Neural progenitor cell (in vitro differentiated cells): ENCODE measurements at regions not wholly inside any gene's neighbourhood (a gene's known extent, or its start where the extent isn't known, plus 50 kb on each side); places are given as distances from the start of the nearest gene placed in this dataset.

Experiments
- DNase-seq: peaks from one replicate; pipeline ENCODE4 v3.0.0-alpha.2; 2016; ENCODE audit warnings: low spot score
- H2AFZ ChIP-seq: fragments of 200-600 bp; sonication (generic); replicated peaks from 2 replicates; pipeline ENCODE4 v1.6.1; 2016; ENCODE audit warnings: antibody characterized with exemption
- H3F3A ChIP-seq: fragments of 200-600 bp; sonication (generic); 2 replicates; pipeline ENCODE4 v1.6.1; 2016; ENCODE audit warnings: antibody characterized with exemption, low read depth
- H3K27ac ChIP-seq: fragments of 200-600 bp; sonication (generic); 2 replicates; pipeline ENCODE4 v1.5.1; 2016; ENCODE audit warnings: mild to moderate bottlenecking
- H3K27me3 ChIP-seq: fragments of 200-600 bp; sonication (generic); 2 replicates; pipeline ENCODE4 v1.6.1; 2016; ENCODE audit warnings: mild to moderate bottlenecking, moderate library complexity
- H3K36me3 ChIP-seq: fragments of 200-600 bp; sonication (generic); 2 replicates; pipeline ENCODE4 v1.5.1; 2016
- H3K4me1 ChIP-seq: fragments of 200-600 bp; sonication (generic); 2 replicates; pipeline ENCODE4 v1.6.1; 2016; ENCODE audit warnings: mixed run types
- H3K4me2 ChIP-seq: fragments of 200-600 bp; sonication (generic); 2 replicates; pipeline ENCODE4 v1.6.1; 2016
- H3K4me3 ChIP-seq: fragments of 200-600 bp; sonication (generic); 2 replicates; pipeline ENCODE4 v1.5.1; 2016
- H3K79me2 ChIP-seq: fragments of 200-600 bp; sonication (generic); 2 replicates; pipeline ENCODE4 v1.6.1; 2016; ENCODE audit warnings: low read depth
- H3K9ac ChIP-seq: fragments of 200-600 bp; sonication (generic); 2 replicates; pipeline ENCODE4 v1.6.1; 2016
- H3K9me3 ChIP-seq: fragments of 200-600 bp; sonication (generic); 2 replicates; pipeline ENCODE4 v1.5.1; 2016; ENCODE audit warnings: low read depth
- H4K20me1 ChIP-seq: fragments of 200-600 bp; sonication (generic); 2 replicates; pipeline ENCODE4 v1.6.1; 2016; ENCODE audit warnings: low read depth
- H3K27ac Mint-ChIP-seq: 3 replicates; pipeline ENCODE4 v1.8.0; 2021; ENCODE audit warnings: mixed read lengths
- H3K27me3 Mint-ChIP-seq: 2 replicates; pipeline ENCODE4 v1.8.0; 2022; ENCODE audit warnings: low read depth, mild to moderate bottlenecking, inconsistent platforms, moderate library complexity, mixed read lengths; ENCODE audit not compliant: insufficient read depth
- H3K36me3 Mint-ChIP-seq: 3 replicates; pipeline ENCODE4 v1.8.0; 2021; ENCODE audit warnings: mixed read lengths
- H3K4me1 Mint-ChIP-seq: 3 replicates; pipeline ENCODE4 v1.8.0; 2021; ENCODE audit warnings: mixed read lengths
- H3K4me3 Mint-ChIP-seq: 3 replicates; pipeline ENCODE4 v1.8.0; 2021; ENCODE audit warnings: mild to moderate bottlenecking, moderate library complexity, mixed read lengths
- H3K9me3 Mint-ChIP-seq: 3 replicates; pipeline ENCODE4 v1.8.0; 2020; ENCODE audit warnings: mixed read lengths
- EZH2 ChIP-seq: fragments of 200-600 bp; sonication (generic); IDR thresholded peaks from 2 replicates; pipeline ENCODE4 v1.6.1; 2017; ENCODE audit warnings: antibody characterized with exemption, mild to moderate bottlenecking, moderate library complexity
- EZH2phosphoT487 ChIP-seq: fragments of 200-600 bp; sonication (generic); IDR thresholded peaks from 2 replicates; pipeline ENCODE4 v1.6.1; 2017; ENCODE audit warnings: antibody characterized with exemption
- TF ChIP-seq, protein P1 (sequence below): fragments of 200-600 bp; sonication (generic); IDR thresholded peaks from 2 replicates; pipeline ENCODE4 v1.5.1; 2017; ENCODE audit warnings: antibody characterized with exemption, mild to moderate bottlenecking

DNA sequence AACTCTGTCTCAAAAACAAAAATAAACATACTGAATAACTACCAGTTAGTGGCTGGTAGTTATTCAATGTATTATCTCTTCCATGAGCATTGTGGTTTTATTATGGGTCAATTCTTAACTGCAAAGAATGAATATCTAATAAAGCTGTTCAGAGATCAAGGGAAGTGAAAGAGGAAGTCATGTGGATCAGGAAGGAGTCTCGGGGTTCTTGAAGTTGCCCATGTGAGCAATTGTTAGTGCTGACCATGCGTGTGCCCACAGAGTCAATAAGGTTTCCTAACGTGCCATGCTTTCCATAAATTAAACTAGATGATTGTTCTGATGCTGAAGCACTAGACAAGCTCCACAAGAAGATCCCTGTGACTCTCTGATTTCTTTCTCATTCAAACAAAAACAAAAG is 136.5 kb upstream of the CPSF6 start:
- Mint-ChIP-seq H3K4me1 (peaks cover 46% of the 10 kb centered on the region), H3K27me3 (peaks cover 7% of the 10 kb centered on the region), H3K36me3 (no peaks in the 10 kb centered on the region), H3K27ac (no peak overlapping the region), H3K4me3 (no peak overlapping the region), H3K9me3 (peaks cover 2% of the 10 kb centered on the region)
- Histone ChIP-seq H3K9ac (no peak overlapping the region), H3K36me3 (no peaks in the 10 kb centered on the region), H3F3A (peaks cover 11% of the 10 kb centered on the region), H3K4me3 (no peak overlapping the region), H4K20me1 (no peaks in the 10 kb centered on the region), H2AFZ (no peak overlapping the region), H3K27ac (no peak overlapping the region), H3K9me3 (no peaks in the 10 kb centered on the region), H3K79me2 (no peaks in the 10 kb centered on the region), H3K4me1 (peaks cover 26% of the 10 kb centered on the region), H3K4me2 (no peak overlapping the region), H3K27me3 (no peaks in the 10 kb centered on the region)
- no peak for DNase-seq
- TF ChIP-seq, protein P1, sequence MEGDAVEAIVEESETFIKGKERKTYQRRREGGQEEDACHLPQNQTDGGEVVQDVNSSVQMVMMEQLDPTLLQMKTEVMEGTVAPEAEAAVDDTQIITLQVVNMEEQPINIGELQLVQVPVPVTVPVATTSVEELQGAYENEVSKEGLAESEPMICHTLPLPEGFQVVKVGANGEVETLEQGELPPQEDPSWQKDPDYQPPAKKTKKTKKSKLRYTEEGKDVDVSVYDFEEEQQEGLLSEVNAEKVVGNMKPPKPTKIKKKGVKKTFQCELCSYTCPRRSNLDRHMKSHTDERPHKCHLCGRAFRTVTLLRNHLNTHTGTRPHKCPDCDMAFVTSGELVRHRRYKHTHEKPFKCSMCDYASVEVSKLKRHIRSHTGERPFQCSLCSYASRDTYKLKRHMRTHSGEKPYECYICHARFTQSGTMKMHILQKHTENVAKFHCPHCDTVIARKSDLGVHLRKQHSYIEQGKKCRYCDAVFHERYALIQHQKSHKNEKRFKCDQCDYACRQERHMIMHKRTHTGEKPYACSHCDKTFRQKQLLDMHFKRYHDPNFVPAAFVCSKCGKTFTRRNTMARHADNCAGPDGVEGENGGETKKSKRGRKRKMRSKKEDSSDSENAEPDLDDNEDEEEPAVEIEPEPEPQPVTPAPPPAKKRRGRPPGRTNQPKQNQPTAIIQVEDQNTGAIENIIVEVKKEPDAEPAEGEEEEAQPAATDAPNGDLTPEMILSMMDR: no peak
- TF ChIP-seq EZH2phosphoT487 (no peak), EZH2 (no peak)

DNA sequence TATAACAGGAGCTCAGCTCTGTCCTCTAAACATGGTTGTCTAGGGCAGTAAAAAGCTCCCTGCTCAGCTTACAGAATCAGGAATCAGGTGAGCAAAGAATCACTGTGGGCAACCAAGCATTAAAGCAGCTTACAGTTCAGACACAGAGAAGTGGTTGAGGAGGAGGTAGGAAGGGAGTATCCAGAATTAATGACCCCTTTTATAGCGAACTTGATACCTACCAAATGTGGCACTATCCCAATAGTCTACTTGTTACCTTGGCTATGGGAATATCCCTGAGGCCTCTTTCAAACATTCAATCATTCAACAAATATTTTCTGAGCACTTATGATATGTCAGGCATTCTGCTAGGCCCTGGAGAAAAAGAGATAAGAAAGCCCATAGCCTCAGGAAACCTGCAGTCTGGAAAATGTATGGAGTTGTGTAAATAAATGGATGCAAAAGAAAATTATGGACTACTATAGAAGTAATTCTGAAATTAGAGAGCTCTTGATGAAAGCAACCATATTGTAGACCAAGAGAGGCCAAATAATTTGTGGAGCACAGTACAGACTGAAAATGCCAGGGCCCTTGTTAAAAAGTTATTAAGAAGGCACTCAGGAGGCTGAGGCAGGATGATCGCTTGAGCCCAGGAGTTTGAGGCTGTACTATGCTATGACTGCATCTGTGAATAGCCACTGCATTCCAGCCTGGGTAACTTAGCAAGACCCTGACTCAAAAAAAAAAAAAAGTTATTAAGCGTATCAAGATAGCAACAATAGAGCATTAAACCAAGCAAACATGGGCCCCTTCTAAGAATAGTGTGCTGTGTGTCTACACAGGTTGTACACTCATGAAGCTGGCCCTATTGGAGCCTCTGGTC is 134.0 kb upstream of the CPSF6 start:
- no peaks in the 10 kb centered on the region for H3F3A ChIP-seq
- no peak overlapping the region for H3K4me3 ChIP-seq
- H3K27me3 Mint-ChIP-seq: peaks cover 5% of the 10 kb centered on the region
- no peaks in the 10 kb centered on the region for H3K9me3 ChIP-seq
- no peak overlapping the region for H3K27ac ChIP-seq
- no peak overlapping the region for H2AFZ ChIP-seq
- H3K79me2 ChIP-seq: no peaks in the 10 kb centered on the region
- peak overlapping the region; percentile 18 for H3K4me2 ChIP-seq
- H3K4me3 Mint-ChIP-seq: no peak overlapping the region
- peak; percentile 32 for DNase-seq
- peaks cover 17% of the 10 kb centered on the region for H3K4me1 ChIP-seq
- TF ChIP-seq EZH2phosphoT487: no peak
- TF ChIP-seq, protein P1: no peak
- no peak for TF ChIP-seq EZH2
- H3K27ac Mint-ChIP-seq: peak overlapping the region; percentile 79
- H3K36me3 Mint-ChIP-seq: no peaks in the 10 kb centered on the region
- no peaks in the 10 kb centered on the region for H4K20me1 ChIP-seq
- peaks cover 38% of the 10 kb centered on the region for H3K4me1 Mint-ChIP-seq
- no peak overlapping the region for H3K9ac ChIP-seq
- no peaks in the 10 kb centered on the region for H3K36me3 ChIP-seq
- H3K27me3 ChIP-seq: no peaks in the 10 kb centered on the region
- peaks cover 2% of the 10 kb centered on the region for H3K9me3 Mint-ChIP-seq

DNA sequence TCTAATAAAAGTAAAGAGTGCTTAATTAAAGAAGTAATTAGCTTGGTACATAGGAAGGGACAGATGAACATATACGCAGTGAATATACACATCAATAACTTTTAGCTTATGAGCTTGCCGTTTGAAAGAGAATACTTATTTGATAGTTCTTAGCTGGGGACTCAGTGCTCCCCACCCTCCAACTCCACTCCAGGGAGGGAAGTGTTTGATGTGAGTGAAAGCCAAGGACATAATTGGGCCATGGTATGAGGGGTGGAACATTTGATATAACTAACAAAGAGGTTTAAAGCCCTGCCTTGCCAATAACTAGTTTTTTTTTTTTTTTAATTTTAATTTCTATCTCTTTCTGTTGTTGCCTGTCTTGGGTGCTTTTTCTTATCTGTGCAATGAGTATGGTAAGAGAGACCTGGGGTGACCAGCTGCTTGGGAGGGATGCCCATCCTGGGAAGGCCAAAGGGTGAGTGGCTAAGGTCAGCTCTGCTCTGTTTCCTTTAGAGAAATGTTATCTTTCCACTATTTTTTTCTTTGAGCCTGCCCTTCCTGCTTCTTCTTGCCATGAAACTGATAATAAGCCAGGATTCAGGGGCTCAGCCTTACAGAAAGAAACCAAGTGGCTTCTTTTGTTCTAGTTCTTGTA is 132.8 kb upstream of the CPSF6 start:
- H3K4me1 ChIP-seq: peaks cover 17% of the 10 kb centered on the region
- no peak for DNase-seq
- H3F3A ChIP-seq: no peaks in the 10 kb centered on the region
- Mint-ChIP-seq H3K27ac (peak overlapping the region; percentile 50), H3K27me3 (peaks cover 5% of the 10 kb centered on the region), H3K9me3 (peaks cover 2% of the 10 kb centered on the region), H3K36me3 (no peaks in the 10 kb centered on the region), H3K4me1 (peaks cover 38% of the 10 kb centered on the region), H3K4me3 (no peak overlapping the region)
- TF ChIP-seq, protein P1: no peak
- TF ChIP-seq EZH2phosphoT487 (no peak), EZH2 (no peak)
- no peak overlapping the region for H3K4me3 ChIP-seq
- no peak overlapping the region for H3K27ac ChIP-seq
- no peaks in the 10 kb centered on the region for H3K27me3 ChIP-seq
- no peak overlapping the region for H3K4me2 ChIP-seq
- H3K9ac ChIP-seq: no peak overlapping the region
- H3K79me2 ChIP-seq: no peaks in the 10 kb centered on the region
- no peaks in the 10 kb centered on the region for H3K9me3 ChIP-seq
- H3K36me3 ChIP-seq: no peaks in the 10 kb centered on the region
- no peaks in the 10 kb centered on the region for H4K20me1 ChIP-seq
- H2AFZ ChIP-seq: no peak overlapping the region
